ENCODE measurements at regions not wholly inside any gene's neighbourhood (a gene's known extent, or its start where the extent isn't known, plus 50 kb on each side); places are given as distances from the start of the nearest gene placed in this dataset.

GRCh38 chr3:178087376-178087775, 448.9 kb upstream of the KCNMB2 start:
- peaks cover 45% of the 10 kb centered on the region for H3K4me1 ChIP-seq
- peak overlapping the region; percentile 79 for H3K27ac ChIP-seq (replicated peaks)
- no peak overlapping the region for H3K4me3 ChIP-seq
- no peaks in the 10 kb centered on the region for H3K36me3 ChIP-seq
- no peak for TF ChIP-seq CTCF (IDR thresholded peaks at IDR 0.05; ENCODE audit: borderline replicate concordance)
- H3K9me3 ChIP-seq (replicated peaks), result peaks cover 3% of the 10 kb centered on the region
- H3K27me3 ChIP-seq (ENCODE audit: low read depth), result no peaks in the 10 kb centered on the region
- intact Hi-C loops (cut with micrococcal nuclease), result no loop called here
- DNase-seq, result no peak

GRCh38 chr3:178088963-178089362, 447.3 kb upstream of the KCNMB2 start:
- no peaks in the 10 kb centered on the region for H3K27me3 ChIP-seq (ENCODE audit: low read depth)
- H3K4me3 ChIP-seq, result no peak overlapping the region
- H3K27ac ChIP-seq (replicated peaks), result no peak overlapping the region
- peaks cover 35% of the 10 kb centered on the region for H3K4me1 ChIP-seq
- H3K9me3 ChIP-seq (replicated peaks), result peaks cover 15% of the 10 kb centered on the region
- no peaks in the 10 kb centered on the region for H3K36me3 ChIP-seq
- intact Hi-C loops (cut with micrococcal nuclease), result no loop called here
- TF ChIP-seq CTCF (IDR thresholded peaks at IDR 0.05; ENCODE audit: borderline replicate concordance), result no peak
- DNase-seq, result no peak

GRCh38 chr3:178090899-178091298, 445.3 kb upstream of the KCNMB2 start:
- intact Hi-C loops (cut with micrococcal nuclease), result no loop called here
- no peak overlapping the region for H3K4me3 ChIP-seq
- TF ChIP-seq CTCF (IDR thresholded peaks at IDR 0.05; ENCODE audit: borderline replicate concordance), result no peak
- H3K27me3 ChIP-seq (ENCODE audit: low read depth), result no peaks in the 10 kb centered on the region
- no peak for DNase-seq
- H3K27ac ChIP-seq (replicated peaks), result no peak overlapping the region
- peaks cover 16% of the 10 kb centered on the region for H3K4me1 ChIP-seq
- no peaks in the 10 kb centered on the region for H3K36me3 ChIP-seq
- H3K9me3 ChIP-seq (replicated peaks), result peaks cover 21% of the 10 kb centered on the region

GRCh38 chr3:178095522-178095921, 440.7 kb upstream of the KCNMB2 start:
- Histone ChIP-seq H3K36me3 (no peaks in the 10 kb centered on the region), H3K4me1 (no peaks in the 10 kb centered on the region), H3K27me3 (ENCODE audit: low read depth) (no peaks in the 10 kb centered on the region), H3K27ac (replicated peaks) (no peak overlapping the region), H3K9me3 (replicated peaks) (peaks cover 21% of the 10 kb centered on the region), H3K4me3 (no peak overlapping the region)
- no peak for DNase-seq
- intact Hi-C loops (cut with micrococcal nuclease), result no loop called here
- no peak for TF ChIP-seq CTCF (IDR thresholded peaks at IDR 0.05; ENCODE audit: borderline replicate concordance)

- no peak for TF ChIP-seq CTCF (IDR thresholded peaks at IDR 0.05; ENCODE audit: borderline replicate concordance)
- DNase-seq, result no peak
- Histone ChIP-seq H3K4me1 (no peaks in the 10 kb centered on the region), H3K4me3 (no peak overlapping the region), H3K36me3 (no peaks in the 10 kb centered on the region), H3K27me3 (ENCODE audit: low read depth) (no peaks in the 10 kb centered on the region), H3K27ac (replicated peaks) (no peak overlapping the region), H3K9me3 (replicated peaks) (peaks cover 21% of the 10 kb centered on the region)
- intact Hi-C loops (cut with micrococcal nuclease), result no loop called here
Observed at GRCh38 chr3:178096955-178097354, 439.3 kb upstream of the KCNMB2 start.

GRCh38 chr3:178097576-178097975, 438.7 kb upstream of the KCNMB2 start:
- H3K27ac ChIP-seq (replicated peaks), result peak overlapping the region; percentile 21
- DNase-seq, result no peak
- TF ChIP-seq CTCF (IDR thresholded peaks at IDR 0.05; ENCODE audit: borderline replicate concordance), result no peak

More at GRCh38 chr3:178097576-178097975, 438.7 kb upstream of the KCNMB2 start:
- intact Hi-C loops (cut with micrococcal nuclease), result no loop called here
- H3K4me3 ChIP-seq, result no peak overlapping the region
- no peaks in the 10 kb centered on the region for H3K4me1 ChIP-seq
- no peaks in the 10 kb centered on the region for H3K27me3 ChIP-seq (ENCODE audit: low read depth)
- no peaks in the 10 kb centered on the region for H3K36me3 ChIP-seq
- H3K9me3 ChIP-seq (replicated peaks), result peaks cover 16% of the 10 kb centered on the region

Measured in left ventricle myocardium inferior (tissue), 1 donor.